ENCODE measurements at regions not wholly inside any gene's neighbourhood (a gene's known extent, or its start where the extent isn't known, plus 50 kb on each side); places are given as distances from the start of the nearest gene placed in this dataset.

GRCh38 chr6:159513074-159513720, 179.8 kb downstream of the SOD2 start:
- H3K9me3 ChIP-seq, result no peaks in the 10 kb centered on the region
- intact Hi-C loops (cut with DNase I; ENCODE audit: low total_unique reads), result no loop called here
- TF ChIP-seq CTCF (IDR thresholded peaks at IDR 0.05) (no peak), POLR2A (IDR thresholded peaks at IDR 0.05) (no peak)
- H3K4me3 ChIP-seq, result no peak overlapping the region
- H3K36me3 ChIP-seq (ENCODE audit: low read depth, missing control alignments), result no peaks in the 10 kb centered on the region
- H3K27ac ChIP-seq, result no peak overlapping the region
- no peak for DNase-seq
- H3K27me3 ChIP-seq, result no peaks in the 10 kb centered on the region
- H3K4me1 ChIP-seq, result no peaks in the 10 kb centered on the region
- WGBS, 2 donors, result 92 to 94% methylated on average over 7 of the region's 7 CpGs

- no peaks in the 10 kb centered on the region for H3K4me1 ChIP-seq
- WGBS, 2 donors, result 63 to 78% methylated on average over 2 of the region's 2 CpGs
- no peak overlapping the region for H3K4me3 ChIP-seq
- TF ChIP-seq CTCF (IDR thresholded peaks at IDR 0.05) (no peak), POLR2A (IDR thresholded peaks at IDR 0.05) (no peak)
- H3K36me3 ChIP-seq (ENCODE audit: low read depth, missing control alignments), result no peaks in the 10 kb centered on the region
- H3K9me3 ChIP-seq, result no peaks in the 10 kb centered on the region
- H3K27me3 ChIP-seq, result no peaks in the 10 kb centered on the region
- DNase-seq, result no peak
- no peak overlapping the region for H3K27ac ChIP-seq
- intact Hi-C loops (cut with DNase I; ENCODE audit: low total_unique reads), result no loop called here
These were observed 180.5 kb downstream of the SOD2 start for GRCh38 chr6:159512571-159512970.

- H3K9me3 ChIP-seq, result no peaks in the 10 kb centered on the region
- H3K27ac ChIP-seq, result no peak overlapping the region
- no peaks in the 10 kb centered on the region for H3K36me3 ChIP-seq (ENCODE audit: low read depth, missing control alignments)
- no peaks in the 10 kb centered on the region for H3K27me3 ChIP-seq
- no peak for DNase-seq
- H3K4me3 ChIP-seq, result no peak overlapping the region
- H3K4me1 ChIP-seq, result no peaks in the 10 kb centered on the region
- intact Hi-C loops (cut with DNase I; ENCODE audit: low total_unique reads), result no loop called here
- WGBS, 2 donors, result 92 to 100% methylated on average over 2 of the region's 2 CpGs
- TF ChIP-seq POLR2A (IDR thresholded peaks at IDR 0.05) (no peak), CTCF (IDR thresholded peaks at IDR 0.05) (no peak)
These were observed 180.9 kb downstream of the SOD2 start for GRCh38 chr6:159512104-159512503.

- intact Hi-C loops (cut with DNase I; ENCODE audit: low total_unique reads), result no loop called here
- Histone ChIP-seq H3K9me3 (no peaks in the 10 kb centered on the region), H3K36me3 (ENCODE audit: low read depth, missing control alignments) (no peaks in the 10 kb centered on the region), H3K4me3 (no peak overlapping the region), H3K4me1 (no peaks in the 10 kb centered on the region), H3K27ac (no peak overlapping the region), H3K27me3 (no peaks in the 10 kb centered on the region)
- DNase-seq, result no peak
- TF ChIP-seq POLR2A (IDR thresholded peaks at IDR 0.05), result no peak
- 87 to 88% methylated on average over 8 of the region's 8 CpGs for WGBS, 2 donors
These were observed 182.9 kb downstream of the SOD2 start for GRCh38 chr6:159510141-159510540.

GRCh38 chr6:159508931-159509330, 184.1 kb downstream of the SOD2 start:
- intact Hi-C loops (cut with DNase I; ENCODE audit: low total_unique reads), result no loop called here
- Histone ChIP-seq H3K27ac (no peak overlapping the region), H3K9me3 (no peaks in the 10 kb centered on the region), H3K27me3 (no peaks in the 10 kb centered on the region), H3K4me3 (no peak overlapping the region), H3K36me3 (ENCODE audit: low read depth, missing control alignments) (no peaks in the 10 kb centered on the region), H3K4me1 (no peaks in the 10 kb centered on the region)
- DNase-seq, result no peak
- WGBS, 2 donors, result 90 to 93% methylated on average over 2 of the region's 2 CpGs
- no peak for TF ChIP-seq POLR2A (IDR thresholded peaks at IDR 0.05)
- no peak for TF ChIP-seq CTCF (IDR thresholded peaks at IDR 0.05)
